Rectal smooth muscle tissue (tissue), 1 donor: ENCODE measurements at regions not wholly inside any gene's neighbourhood (a gene's known extent, or its start where the extent isn't known, plus 50 kb on each side); places are given as distances from the start of the nearest gene placed in this dataset.

Source experiments
- H3K27ac ChIP-seq: one replicate; pipeline ENCODE4 v1.7.0; 2013; ENCODE audit warnings: low read depth, low read length, inconsistent platforms
- H3K27me3 ChIP-seq: one replicate; pipeline ENCODE4 v1.7.0; 2013; ENCODE audit warnings: low read length; ENCODE audit not compliant: control insufficient read depth, insufficient read depth
- H3K36me3 ChIP-seq: one replicate; pipeline ENCODE4 v1.7.0; 2013; ENCODE audit warnings: low read length; ENCODE audit not compliant: control insufficient read depth, insufficient read depth
- H3K4me1 ChIP-seq: one replicate; pipeline ENCODE4 v1.7.0; 2013; ENCODE audit warnings: low read length; ENCODE audit not compliant: control insufficient read depth, insufficient read depth
- H3K4me3 ChIP-seq: one replicate; pipeline ENCODE4 v1.7.0; 2013; ENCODE audit warnings: low read length
- H3K9ac ChIP-seq: one replicate; pipeline ENCODE4 v1.7.0; 2013; ENCODE audit warnings: low read length

DNA sequence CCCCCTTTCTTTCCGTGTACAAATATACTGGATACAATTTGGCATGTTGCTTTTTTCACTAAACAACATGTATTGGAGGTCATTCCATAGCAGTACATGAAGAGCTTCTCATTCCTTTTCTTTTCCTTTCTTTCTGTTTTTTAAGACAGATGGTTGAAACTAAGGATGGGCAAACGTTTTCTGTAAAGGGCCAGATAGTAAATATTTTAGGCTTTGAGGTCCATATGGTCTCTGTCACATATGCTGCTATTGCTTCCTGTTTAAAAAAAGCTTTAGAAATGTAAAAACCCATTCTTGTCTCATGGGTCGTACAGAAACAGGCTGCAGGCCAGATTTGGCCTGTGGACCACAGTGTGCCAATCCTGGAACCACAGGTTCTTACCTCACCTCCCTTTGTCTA, 160.1 kb downstream of the ACER2 start:
- no peaks in the 10 kb centered on the region for H3K4me1 ChIP-seq
- H3K36me3 ChIP-seq: no peaks in the 10 kb centered on the region
- H3K27me3 ChIP-seq: no peaks in the 10 kb centered on the region
- H3K27ac ChIP-seq: no peak overlapping the region
- no peak overlapping the region for H3K4me3 ChIP-seq
- no peak overlapping the region for H3K9ac ChIP-seq

DNA sequence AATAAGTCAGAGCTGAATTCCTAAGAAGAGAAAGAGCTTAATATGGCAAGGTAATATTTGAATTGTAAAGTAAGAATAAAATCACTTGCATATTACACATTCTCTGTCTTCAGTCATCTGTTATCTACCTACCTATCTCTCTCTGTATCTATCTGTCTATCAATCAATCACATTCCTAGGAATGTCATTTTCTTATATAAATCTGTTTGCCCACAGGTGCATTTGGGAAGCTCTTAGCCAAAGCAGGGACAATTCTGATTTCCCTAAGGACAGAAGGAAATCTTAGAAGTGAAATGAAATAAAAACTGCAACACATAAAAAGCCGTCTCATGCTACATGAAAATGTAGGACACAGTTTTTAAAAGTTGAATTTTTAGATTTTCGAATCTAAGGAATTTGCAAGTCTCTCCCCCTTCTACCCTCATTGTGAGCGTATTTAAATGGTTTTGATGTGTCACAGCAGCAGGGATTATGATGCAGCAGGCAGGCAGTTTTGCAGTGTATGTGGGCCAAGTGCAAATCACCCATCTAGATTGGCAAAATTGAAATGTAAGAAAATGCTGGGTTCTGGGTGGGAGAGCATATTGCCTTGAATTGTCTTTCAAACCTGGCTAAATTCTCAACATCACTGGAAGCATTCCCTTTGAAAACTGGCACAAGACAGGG, 155.7 kb downstream of the ACER2 start:
- H3K4me3 ChIP-seq: no peak overlapping the region
- no peak overlapping the region for H3K27ac ChIP-seq
- no peak overlapping the region for H3K9ac ChIP-seq
- H3K4me1 ChIP-seq: no peaks in the 10 kb centered on the region
- no peaks in the 10 kb centered on the region for H3K36me3 ChIP-seq
- no peaks in the 10 kb centered on the region for H3K27me3 ChIP-seq

DNA sequence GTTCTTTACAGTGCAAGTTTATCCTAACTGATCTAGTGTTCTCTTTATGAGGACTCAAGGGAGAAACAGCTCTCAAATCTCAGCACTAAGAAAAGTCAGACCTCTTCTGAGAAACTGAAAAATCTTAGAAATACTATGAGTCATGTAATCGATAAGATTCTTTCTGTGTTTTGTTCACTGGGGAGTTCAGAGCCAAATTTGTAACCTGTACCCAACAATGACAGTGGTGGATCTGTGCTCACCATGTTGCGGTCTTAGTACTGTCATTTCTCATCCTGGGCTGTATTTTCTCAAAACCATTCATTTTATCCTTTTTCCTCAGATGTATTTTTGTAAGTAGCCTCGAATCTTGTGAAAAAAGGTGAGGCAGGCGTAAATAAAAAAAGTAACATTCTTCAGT, 146.4 kb downstream of the ACER2 start:
- H3K27me3 ChIP-seq: no peaks in the 10 kb centered on the region
- no peak overlapping the region for H3K9ac ChIP-seq
- H3K36me3 ChIP-seq: no peaks in the 10 kb centered on the region
- H3K27ac ChIP-seq: no peak overlapping the region
- no peak overlapping the region for H3K4me3 ChIP-seq
- no peaks in the 10 kb centered on the region for H3K4me1 ChIP-seq

GRCh38 chr9:19554529-19554928, 145.7 kb downstream of the ACER2 start:
- no peaks in the 10 kb centered on the region for H3K36me3 ChIP-seq
- no peaks in the 10 kb centered on the region for H3K4me1 ChIP-seq
- H3K9ac ChIP-seq: no peak overlapping the region
- no peaks in the 10 kb centered on the region for H3K27me3 ChIP-seq
- H3K27ac ChIP-seq: no peak overlapping the region
- no peak overlapping the region for H3K4me3 ChIP-seq

GRCh38 chr9:19553441-19553840, 144.6 kb downstream of the ACER2 start:
- Histone ChIP-seq H3K36me3 (no peaks in the 10 kb centered on the region), H3K4me1 (no peaks in the 10 kb centered on the region), H3K9ac (no peak overlapping the region), H3K27me3 (no peaks in the 10 kb centered on the region), H3K27ac (no peak overlapping the region), H3K4me3 (no peak overlapping the region)

GRCh38 chr9:19552282-19553105, 143.7 kb downstream of the ACER2 start:
- Histone ChIP-seq H3K9ac (no peak overlapping the region), H3K27me3 (no peaks in the 10 kb centered on the region), H3K36me3 (no peaks in the 10 kb centered on the region), H3K4me3 (no peak overlapping the region), H3K4me1 (no peaks in the 10 kb centered on the region), H3K27ac (no peak overlapping the region)

DNA sequence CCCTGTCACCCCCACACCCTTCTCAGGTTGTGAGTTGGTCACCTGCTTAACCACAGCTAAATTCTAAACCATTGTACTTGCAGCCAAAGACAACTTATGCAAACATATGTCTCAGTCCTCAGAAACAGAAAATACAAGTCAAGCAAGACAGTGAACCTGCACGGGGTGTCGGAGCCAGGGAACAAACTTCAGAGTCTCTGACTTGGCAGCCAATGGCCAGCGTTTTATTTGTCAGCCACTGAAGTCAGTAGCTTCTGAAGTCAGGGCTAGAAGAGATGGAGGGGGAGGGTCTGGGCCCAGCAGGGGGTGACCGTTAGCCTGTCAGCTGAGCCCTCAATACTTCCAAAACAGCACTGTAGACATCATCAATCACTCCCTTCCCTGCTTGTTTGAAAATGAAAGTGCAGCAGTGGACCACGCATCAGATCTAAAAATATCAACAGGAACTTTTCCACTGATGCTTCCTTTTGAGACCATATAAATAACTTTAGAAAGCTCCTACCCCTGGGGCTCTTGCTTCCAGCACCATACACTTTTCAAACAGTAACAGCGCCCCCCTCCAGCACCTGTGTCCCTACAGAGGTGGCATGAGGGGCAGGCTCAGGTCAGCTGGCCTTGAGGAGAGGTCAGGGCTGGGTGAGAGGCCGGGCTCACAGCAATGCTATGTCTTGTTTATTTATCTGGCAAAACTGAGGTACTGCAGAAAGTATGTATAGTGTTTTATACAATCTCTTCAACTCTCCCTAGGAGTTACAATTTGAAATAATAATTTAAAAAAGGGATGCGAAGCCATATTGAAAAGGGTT, 142.5 kb downstream of the ACER2 start:
- Histone ChIP-seq H3K36me3 (no peaks in the 10 kb centered on the region), H3K27me3 (no peaks in the 10 kb centered on the region), H3K9ac (no peak overlapping the region), H3K27ac (no peak overlapping the region), H3K4me3 (peak overlapping the region; percentile 17), H3K4me1 (no peaks in the 10 kb centered on the region)

DNA sequence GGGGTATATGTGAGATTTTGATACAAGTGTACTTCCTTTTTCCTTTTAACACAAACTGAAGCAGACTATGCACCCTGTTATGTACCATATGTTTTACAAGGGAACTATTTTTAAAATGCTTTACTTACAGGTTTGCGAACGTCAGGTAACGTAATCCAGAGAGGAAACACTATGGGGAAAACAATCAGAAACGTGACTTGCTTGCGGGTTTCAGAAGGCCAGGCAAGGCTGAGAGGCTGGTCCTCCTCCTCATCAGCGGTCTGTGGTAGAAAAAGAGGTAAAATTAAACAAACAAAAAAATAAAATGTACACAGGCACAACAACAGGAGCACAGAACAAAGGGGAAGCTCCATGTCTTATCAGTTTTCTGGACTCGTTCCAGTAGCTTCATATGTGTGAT, 141.2 kb downstream of the ACER2 start:
- Histone ChIP-seq H3K9ac (no peak overlapping the region), H3K27me3 (no peaks in the 10 kb centered on the region), H3K4me3 (no peak overlapping the region), H3K4me1 (no peaks in the 10 kb centered on the region), H3K36me3 (no peaks in the 10 kb centered on the region), H3K27ac (no peak overlapping the region)

DNA sequence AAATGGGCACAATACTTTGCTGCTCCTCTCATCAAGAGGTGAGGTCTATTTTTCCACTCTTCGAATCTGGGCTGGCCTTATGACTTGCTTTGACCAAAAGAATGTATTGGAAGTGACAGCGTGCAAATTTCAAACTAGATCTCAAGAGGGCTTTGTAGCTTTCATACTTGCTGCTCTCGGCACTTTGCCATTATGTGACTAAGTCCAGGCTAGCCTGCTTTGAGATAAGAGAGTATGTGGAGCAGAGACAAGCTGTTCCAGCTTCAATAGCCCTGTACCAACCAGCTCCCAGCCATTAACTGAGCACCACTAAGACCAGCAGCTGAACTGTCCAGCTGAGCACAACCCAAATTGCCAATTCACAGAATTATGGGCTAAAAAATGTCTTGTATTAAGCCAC, 124.6 kb downstream of the ACER2 start:
- Histone ChIP-seq H3K36me3 (no peaks in the 10 kb centered on the region), H3K9ac (no peak overlapping the region), H3K4me1 (no peaks in the 10 kb centered on the region), H3K27me3 (no peaks in the 10 kb centered on the region), H3K27ac (no peak overlapping the region), H3K4me3 (no peak overlapping the region)

DNA sequence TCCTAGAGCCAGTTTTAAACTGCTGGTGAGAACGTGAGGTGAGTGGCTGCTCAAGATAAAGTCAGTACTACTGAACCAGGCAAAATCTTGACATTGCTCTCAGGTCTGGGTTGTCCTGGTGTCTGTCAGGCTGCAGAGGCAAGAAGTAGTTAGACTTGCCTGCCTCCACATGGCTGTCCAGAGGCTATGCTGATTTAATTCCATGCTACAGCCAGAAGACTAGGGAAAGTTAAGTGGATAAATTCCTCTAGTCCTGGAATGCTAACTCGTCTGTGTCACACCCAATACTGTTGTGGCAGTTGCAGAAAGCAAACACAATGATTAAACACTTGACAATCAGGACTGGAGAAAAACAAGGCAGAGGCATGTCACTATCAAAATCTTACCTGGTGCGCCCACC, 118.9 kb downstream of the ACER2 start:
- Histone ChIP-seq H3K9ac (no peak overlapping the region), H3K4me1 (no peaks in the 10 kb centered on the region), H3K36me3 (no peaks in the 10 kb centered on the region), H3K27me3 (no peaks in the 10 kb centered on the region), H3K4me3 (no peak overlapping the region), H3K27ac (no peak overlapping the region)

GRCh38 chr9:19522558-19522957, 113.7 kb downstream of the ACER2 start:
- Histone ChIP-seq H3K9ac (no peak overlapping the region), H3K27ac (no peak overlapping the region), H3K27me3 (no peaks in the 10 kb centered on the region), H3K4me1 (no peaks in the 10 kb centered on the region), H3K4me3 (no peak overlapping the region), H3K36me3 (no peaks in the 10 kb centered on the region)

GRCh38 chr9:19521205-19521604, 112.4 kb downstream of the ACER2 start:
- no peak overlapping the region for H3K27ac ChIP-seq
- no peaks in the 10 kb centered on the region for H3K4me1 ChIP-seq
- no peaks in the 10 kb centered on the region for H3K36me3 ChIP-seq
- H3K4me3 ChIP-seq: no peak overlapping the region
- no peak overlapping the region for H3K9ac ChIP-seq
- H3K27me3 ChIP-seq: no peaks in the 10 kb centered on the region
